ENCODE measurements at regions not wholly inside any gene's neighbourhood (a gene's known extent, or its start where the extent isn't known, plus 50 kb on each side); places are given as distances from the start of the nearest gene placed in this dataset.
"Not testable (repeated sequence)": the region's sequence is repeated elsewhere in the genome, so short reads cannot be mapped to it uniquely, and the experiment has no call there.

GRCh38 chr5:115450741-115451140 lies 93.8 kb downstream of the FEM1C start:
- Histone ChIP-seq H3K4me1 (ENCODE audit: control insufficient read depth in 5 of 5, insufficient read depth in 5 of 5, low read length in 5 of 5) (peaks cover 0 to 13% (median 7%) of the 10 kb centered on the region in 5 donors), H3K9ac (ENCODE audit: insufficient read depth in 1 of 2, low read length in 2 of 2) (no peak overlapping the region), H3K27ac (ENCODE audit: low read depth in 1 of 2, low read length in 1 of 2) (peak overlapping the region in 1 of 2 donors; percentile 36), H3K9me3 (ENCODE audit: control insufficient read depth in 4 of 4, insufficient read depth in 3 of 4, low read length in 3 of 4) (no peaks in the 10 kb centered on the region), H3K36me3 (ENCODE audit: control insufficient read depth in 4 of 4, insufficient read depth in 4 of 4, low read length in 4 of 4) (no peaks in the 10 kb centered on the region), H3K4me3 (no peak overlapping the region), H3K27me3 (ENCODE audit: control insufficient read depth in 3 of 3, insufficient read depth in 3 of 3, low read length in 2 of 3) (no peaks in the 10 kb centered on the region)
- no peak for TF ChIP-seq CTCF (IDR thresholded peaks at IDR 0.05; ENCODE audit: control extremely low read depth, extremely low read depth)
- no peak for DNase-seq
- ATAC-seq (ENCODE audit: insufficient read depth, low FRiP score), result peak; percentile 55
- 53 to 72% methylated on average over 1 of the region's 1 CpG for WGBS, 2 donors

- H3K27me3 ChIP-seq (ENCODE audit: control insufficient read depth in 3 of 3, insufficient read depth in 3 of 3, low read length in 2 of 3); H3K9ac ChIP-seq (ENCODE audit: insufficient read depth in 1 of 2, low read length in 2 of 2); DNase-seq; ATAC-seq (ENCODE audit: insufficient read depth, low FRiP score); H3K36me3 ChIP-seq (ENCODE audit: control insufficient read depth in 4 of 4, insufficient read depth in 4 of 4, low read length in 4 of 4); H3K4me3 ChIP-seq; H3K27ac ChIP-seq (ENCODE audit: low read depth in 1 of 2, low read length in 1 of 2); H3K9me3 ChIP-seq (ENCODE audit: control insufficient read depth in 4 of 4, insufficient read depth in 3 of 4, low read length in 3 of 4); H3K4me1 ChIP-seq (ENCODE audit: control insufficient read depth in 5 of 5, insufficient read depth in 5 of 5, low read length in 5 of 5): not testable (repeated sequence)
- 76 to 83% methylated on average over 7 of the region's 7 CpGs for WGBS, 2 donors
Observed at GRCh38 chr5:115448630-115449029, 95.9 kb downstream of the FEM1C start.

- no peak overlapping the region for H3K27ac ChIP-seq (ENCODE audit: low read depth in 1 of 2, low read length in 1 of 2)
- ATAC-seq (ENCODE audit: insufficient read depth, low FRiP score) (no peak), DNase-seq (no peak)
- WGBS, 2 donors, result 87 to 88% methylated on average over 2 of the region's 2 CpGs
- no peak overlapping the region for H3K9ac ChIP-seq (ENCODE audit: insufficient read depth in 1 of 2, low read length in 2 of 2)
- H3K36me3 ChIP-seq (ENCODE audit: control insufficient read depth in 4 of 4, insufficient read depth in 4 of 4, low read length in 4 of 4), result no peaks in the 10 kb centered on the region
- H3K27me3 ChIP-seq (ENCODE audit: control insufficient read depth in 3 of 3, insufficient read depth in 3 of 3, low read length in 2 of 3), result no peaks in the 10 kb centered on the region
- H3K9me3 ChIP-seq (ENCODE audit: control insufficient read depth in 4 of 4, insufficient read depth in 3 of 4, low read length in 3 of 4), result peaks cover 0 to 7% (median 5%) of the 10 kb centered on the region in 4 donors
- no peak for TF ChIP-seq CTCF (IDR thresholded peaks at IDR 0.05; ENCODE audit: control extremely low read depth, extremely low read depth)
- peaks cover 0 to 3% (median 0%) of the 10 kb centered on the region in 5 donors for H3K4me1 ChIP-seq (ENCODE audit: control insufficient read depth in 5 of 5, insufficient read depth in 5 of 5, low read length in 5 of 5)
- no peak overlapping the region for H3K4me3 ChIP-seq
Observed at GRCh38 chr5:115440782-115441451, 103.7 kb downstream of the FEM1C start.

GRCh38 chr5:115439639-115440038 lies 104.9 kb downstream of the FEM1C start:
- Histone ChIP-seq H3K4me1 (ENCODE audit: control insufficient read depth in 5 of 5, insufficient read depth in 5 of 5, low read length in 5 of 5) (peaks cover 0 to 9% (median 0%) of the 10 kb centered on the region in 5 donors), H3K9me3 (ENCODE audit: control insufficient read depth in 4 of 4, insufficient read depth in 3 of 4, low read length in 3 of 4) (peaks cover 0 to 7% (median 5%) of the 10 kb centered on the region in 4 donors), H3K27me3 (ENCODE audit: control insufficient read depth in 3 of 3, insufficient read depth in 3 of 3, low read length in 2 of 3) (no peaks in the 10 kb centered on the region), H3K27ac (ENCODE audit: low read depth in 1 of 2, low read length in 1 of 2) (no peak overlapping the region), H3K36me3 (ENCODE audit: control insufficient read depth in 4 of 4, insufficient read depth in 4 of 4, low read length in 4 of 4) (no peaks in the 10 kb centered on the region), H3K9ac (ENCODE audit: insufficient read depth in 1 of 2, low read length in 2 of 2) (no peak overlapping the region), H3K4me3 (no peak overlapping the region)
- no peak for TF ChIP-seq CTCF (IDR thresholded peaks at IDR 0.05; ENCODE audit: control extremely low read depth, extremely low read depth)
- 94 to 96% methylated on average over 2 of the region's 2 CpGs for WGBS, 2 donors
- DNase-seq, result no peak
- no peak for ATAC-seq (ENCODE audit: insufficient read depth, low FRiP score)
